HCT116 (cell line): ENCODE measurements at regions not wholly inside any gene's neighbourhood (a gene's known extent, or its start where the extent isn't known, plus 50 kb on each side); places are given as distances from the start of the nearest gene placed in this dataset.

ENCODE experiments used
- ATAC-seq: fragments of 200-7000 bp; cut with Tn5 transposase; 2 replicates; pipeline ENCODE4 v1.9.1; 2020; ENCODE audit warnings: mild to moderate bottlenecking, moderate library complexity
- BruUV-seq: library from RNA; stranded (reverse); fragments of 400-500 nt; replicated peaks from 2 replicates; lab custom pipeline; 2021; lab: Mats Ljungman, UMichigan
- CTCF ChIA-PET: fragments of 300-600 bp; sonication (Branson Sonifier 250); formaldehyde crosslinking; loops from one replicate; lab custom pipeline; 2021; ENCODE audit warnings: antibody characterized with exemption; lab: Charles Lee
- POLR2A ChIA-PET: fragments of 300-600, 350-600 bp; sonication (Branson Sonifier 250); formaldehyde crosslinking; loops from one replicate; lab custom pipeline; 2021; ENCODE audit warnings: antibody characterized with exemption; lab: Charles Lee
- RAD21 ChIA-PET, 2 experiments: fragments of 300-600 bp; sonication (Branson Sonifier 250); formaldehyde crosslinking; loops; one replicate each; lab custom pipeline; 2023; ENCODE audit warnings: low total read pairs in 2 of 2; ENCODE audit not compliant: uncharacterized antibody in 2 of 2, unreplicated experiment in 2 of 2, low non-redundant PET in 1 of 2; lab: Charles Lee
- DNase-seq: peaks from one replicate; pipeline ENCODE4 v3.0.0-alpha.2; 2010; ENCODE audit warnings: low read depth, low spot score
- H2AFZ ChIP-seq: fragments of 200-600 bp; shearing (Covaris generic), sonication (generic); 2 replicates; pipeline ENCODE4 v1.6.1; 2017; ENCODE audit warnings: low read depth, mixed run types, mixed read lengths, antibody characterized with exemption, low read length; ENCODE audit not compliant: poor library complexity, severe bottlenecking
- H3K27ac ChIP-seq: 2 replicates; pipeline ENCODE4 v1.5.1; 2012; ENCODE audit warnings: low read depth, low read length
- H3K27me3 ChIP-seq: fragments of 200-600 bp; sonication (generic); 2 replicates; pipeline ENCODE4 v1.6.1; 2016; ENCODE audit warnings: mixed run types, low read length, mixed read lengths; ENCODE audit not compliant: insufficient read depth
- H3K36me3 ChIP-seq, 2 experiments: fragments of 200-500 bp in 1 of 2; fragments of 200-600 bp in 1 of 2; sonication (Bioruptor generic) in 1 of 2; sonication (generic) in 1 of 2; 2 replicates each; pipeline versions ENCODE4 v1.5.1 to v1.6.1; 2014 to 2016; ENCODE audit warnings: low read length in 2 of 2, inconsistent platforms in 1 of 2, mixed read lengths in 1 of 2, mixed run types in 1 of 2; ENCODE audit not compliant: insufficient read depth in 2 of 2, control insufficient read depth in 1 of 2
- H3K4me1 ChIP-seq, 2 experiments: fragments of 200-600 bp in 1 of 2; sonication (generic) in 1 of 2; 2 replicates each; pipeline versions ENCODE4 v1.5.1 to v1.6.1; 2012 to 2017; ENCODE audit warnings: low read length in 2 of 2, inconsistent platforms in 1 of 2, mild to moderate bottlenecking in 1 of 2, mixed read lengths in 1 of 2, mixed run types in 1 of 2, moderate library complexity in 1 of 2; ENCODE audit not compliant: insufficient read depth in 2 of 2, control insufficient read depth in 1 of 2
- H3K4me2 ChIP-seq: fragments of 200-600 bp; sonication (generic); 2 replicates; pipeline ENCODE4 v1.6.1; 2017; ENCODE audit warnings: mixed run types, low read length, mixed read lengths
- H3K4me3 ChIP-seq, 2 experiments: fragments of 200-600 bp in 1 of 2; sonication (generic) in 1 of 2; replicated peaks in 1 of 2; 2 replicates each; pipeline ENCODE4 v1.5.1; 2011 to 2016; ENCODE audit warnings: low read length in 2 of 2, control low read depth in 1 of 2, low read depth in 1 of 2, mild to moderate bottlenecking in 1 of 2, mixed read lengths in 1 of 2, mixed run types in 1 of 2
- H3K79me2 ChIP-seq: fragments of 200-600 bp; sonication (generic); 2 replicates; pipeline ENCODE4 v1.6.1; 2017; ENCODE audit warnings: mild to moderate bottlenecking, mixed run types, low read length, moderate library complexity, mixed read lengths; ENCODE audit not compliant: insufficient read depth
- H3K9ac ChIP-seq: fragments of 200-600 bp; sonication (generic); 2 replicates; pipeline ENCODE4 v1.6.1; 2016; ENCODE audit warnings: low read length, mixed read lengths
- H3K9me2 ChIP-seq: fragments of 200-600 bp; sonication (generic), shearing (Covaris generic); 2 replicates; pipeline ENCODE4 v1.6.1; 2017; ENCODE audit warnings: mixed run types, mild to moderate bottlenecking, moderate library complexity; ENCODE audit not compliant: insufficient read depth
- H3K9me3 ChIP-seq, 2 experiments: fragments of 200-500 bp in 1 of 2; fragments of 200-600 bp in 1 of 2; sonication (Bioruptor generic) in 1 of 2; sonication (generic) in 1 of 2; 2 replicates each; pipeline ENCODE4 v1.6.1; 2014 to 2017; ENCODE audit warnings: low read length in 2 of 2, mixed read lengths in 2 of 2, inconsistent platforms in 1 of 2, low read depth in 1 of 2, mild to moderate bottlenecking in 1 of 2, mixed run types in 1 of 2, moderate library complexity in 1 of 2; ENCODE audit not compliant: control insufficient read depth in 1 of 2, insufficient read depth in 1 of 2
- H4K20me1 ChIP-seq: fragments of 200-600 bp; sonication (generic), shearing (Covaris generic); 2 replicates; pipeline ENCODE4 v1.6.1; 2017; ENCODE audit warnings: mixed run types, mild to moderate bottlenecking, moderate library complexity; ENCODE audit not compliant: insufficient read depth
- CBX3 ChIP-seq: IDR thresholded peaks from 2 replicates; pipeline ENCODE4 v1.6.1; 2012; ENCODE audit warnings: low read depth
- CEBPB ChIP-seq: IDR thresholded peaks from 2 replicates; pipeline ENCODE4 v1.6.1; 2012; ENCODE audit warnings: low read depth
- POLR2A ChIP-seq: IDR thresholded peaks from 2 replicates; pipeline ENCODE4 v1.7.0; 2011; ENCODE audit warnings: borderline replicate concordance; ENCODE audit not compliant: insufficient read depth, insufficient read length; ENCODE audit errors: extremely low read depth
- RAD21 ChIP-seq: IDR thresholded peaks from 2 replicates; pipeline ENCODE4 v1.6.1; 2012; ENCODE audit warnings: low read depth, mild to moderate bottlenecking
- SIN3A ChIP-seq: IDR thresholded peaks from 2 replicates; pipeline ENCODE4 v1.6.1; 2012; ENCODE audit warnings: low read depth
- SP1 ChIP-seq: IDR thresholded peaks from 2 replicates; pipeline ENCODE4 v1.6.1; 2012; ENCODE audit warnings: low read depth
- SRF ChIP-seq: IDR thresholded peaks from 2 replicates; pipeline ENCODE4 v1.6.1; 2012; ENCODE audit warnings: low read depth
- TCF7L2 ChIP-seq: IDR thresholded peaks from 2 replicates; pipeline ENCODE4 v1.7.0; 2011; ENCODE audit warnings: borderline replicate concordance, inconsistent platforms; ENCODE audit not compliant: insufficient read depth, insufficient read length; ENCODE audit errors: extremely low read depth
- YY1 ChIP-seq: IDR thresholded peaks from 2 replicates; pipeline ENCODE4 v1.6.1; 2011; ENCODE audit warnings: low read length, low read depth, moderate library complexity, mild to moderate bottlenecking; ENCODE audit not compliant: insufficient replicate concordance; ENCODE audit errors: extremely low read depth
- ZNF274 ChIP-seq: fragments of 200-500 bp; sonication (Bioruptor generic); IDR thresholded peaks from 2 replicates; pipeline ENCODE4 v1.6.1; 2014; ENCODE audit warnings: mild to moderate bottlenecking, low read depth, low read length, inconsistent platforms
- intact Hi-C: fragments of 100-400 bp; cut with micrococcal nuclease; formaldehyde crosslinking; loops from 2 replicates; pipeline ENCODE4 v1.10.0; 2022
- TF ChIP-seq, protein P1 (sequence below): IDR thresholded peaks from 2 replicates; pipeline ENCODE4 v1.6.1; 2012; ENCODE audit warnings: low read depth
- TF ChIP-seq, protein P2 (sequence below): IDR thresholded peaks from 2 replicates; pipeline ENCODE4 v1.6.1; 2012
- TF ChIP-seq, protein P3 (sequence below): IDR thresholded peaks from 2 replicates; pipeline ENCODE4 v1.6.1; 2012

DNA sequence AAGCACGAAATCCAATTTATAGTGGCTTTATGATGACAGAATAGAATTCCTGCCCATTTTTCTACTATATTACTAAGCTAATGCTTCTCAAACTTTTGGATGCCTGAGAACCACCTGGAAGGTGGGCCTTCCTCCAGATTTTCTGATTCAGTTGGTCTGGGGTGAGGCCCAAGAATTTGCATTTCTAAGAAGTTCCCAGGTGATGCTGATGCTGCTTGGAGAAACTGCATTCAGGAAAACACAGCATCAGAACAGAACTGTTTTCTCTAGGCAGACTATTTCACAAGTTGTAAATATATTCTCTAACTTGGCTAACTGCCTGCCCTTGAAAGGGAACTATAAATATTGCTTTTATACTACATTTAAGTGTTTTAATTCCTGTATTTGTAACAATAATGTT is 644.9 kb upstream of the DPPA4 start:
- no peak for ATAC-seq
- Histone ChIP-seq H3K4me1 (0 out of 4 replicates have a peak, but pooled peaks cover 0 to 2% of the 10 kb centered on the region in 2 experiments), H3K9me2 (no peaks in the 10 kb centered on the region), H2AFZ (no peak overlapping the region), H3K4me2 (no peak overlapping the region), H3K27me3 (no peaks in the 10 kb centered on the region), H4K20me1 (no peaks in the 10 kb centered on the region), H3K79me2 (no peaks in the 10 kb centered on the region), H3K9ac (no peak overlapping the region), H3K9me3 (no peaks in the 10 kb centered on the region), H3K27ac (no peak overlapping the region), H3K4me3 (no peak overlapping the region), H3K36me3 (no peaks in the 10 kb centered on the region)
- ChIA-PET CTCF (no interaction called here), RAD21 (no interaction called here), POLR2A (interaction anchor here (0.7 kb wide), 1 partner anchor 226 kb away, joined by 3 read pairs; no protein-coding TSS in a partner anchor)
- no peak for DNase-seq
- intact Hi-C loops = no loop called here
- no TSS peak for BruUV-seq
- TF ChIP-seq RAD21 (no peak), POLR2A (no peak), SRF (no peak), CEBPB (no peak), TCF7L2 (no peak), YY1 (no peak), ZNF274 (no peak), CBX3 (no peak), SP1 (no peak), SIN3A (no peak)
- TF ChIP-seq, protein P1, sequence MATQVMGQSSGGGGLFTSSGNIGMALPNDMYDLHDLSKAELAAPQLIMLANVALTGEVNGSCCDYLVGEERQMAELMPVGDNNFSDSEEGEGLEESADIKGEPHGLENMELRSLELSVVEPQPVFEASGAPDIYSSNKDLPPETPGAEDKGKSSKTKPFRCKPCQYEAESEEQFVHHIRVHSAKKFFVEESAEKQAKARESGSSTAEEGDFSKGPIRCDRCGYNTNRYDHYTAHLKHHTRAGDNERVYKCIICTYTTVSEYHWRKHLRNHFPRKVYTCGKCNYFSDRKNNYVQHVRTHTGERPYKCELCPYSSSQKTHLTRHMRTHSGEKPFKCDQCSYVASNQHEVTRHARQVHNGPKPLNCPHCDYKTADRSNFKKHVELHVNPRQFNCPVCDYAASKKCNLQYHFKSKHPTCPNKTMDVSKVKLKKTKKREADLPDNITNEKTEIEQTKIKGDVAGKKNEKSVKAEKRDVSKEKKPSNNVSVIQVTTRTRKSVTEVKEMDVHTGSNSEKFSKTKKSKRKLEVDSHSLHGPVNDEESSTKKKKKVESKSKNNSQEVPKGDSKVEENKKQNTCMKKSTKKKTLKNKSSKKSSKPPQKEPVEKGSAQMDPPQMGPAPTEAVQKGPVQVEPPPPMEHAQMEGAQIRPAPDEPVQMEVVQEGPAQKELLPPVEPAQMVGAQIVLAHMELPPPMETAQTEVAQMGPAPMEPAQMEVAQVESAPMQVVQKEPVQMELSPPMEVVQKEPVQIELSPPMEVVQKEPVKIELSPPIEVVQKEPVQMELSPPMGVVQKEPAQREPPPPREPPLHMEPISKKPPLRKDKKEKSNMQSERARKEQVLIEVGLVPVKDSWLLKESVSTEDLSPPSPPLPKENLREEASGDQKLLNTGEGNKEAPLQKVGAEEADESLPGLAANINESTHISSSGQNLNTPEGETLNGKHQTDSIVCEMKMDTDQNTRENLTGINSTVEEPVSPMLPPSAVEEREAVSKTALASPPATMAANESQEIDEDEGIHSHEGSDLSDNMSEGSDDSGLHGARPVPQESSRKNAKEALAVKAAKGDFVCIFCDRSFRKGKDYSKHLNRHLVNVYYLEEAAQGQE = no peak
- TF ChIP-seq, protein P2, sequence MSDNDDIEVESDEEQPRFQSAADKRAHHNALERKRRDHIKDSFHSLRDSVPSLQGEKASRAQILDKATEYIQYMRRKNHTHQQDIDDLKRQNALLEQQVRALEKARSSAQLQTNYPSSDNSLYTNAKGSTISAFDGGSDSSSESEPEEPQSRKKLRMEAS = no peak
- TF ChIP-seq, protein P3, sequence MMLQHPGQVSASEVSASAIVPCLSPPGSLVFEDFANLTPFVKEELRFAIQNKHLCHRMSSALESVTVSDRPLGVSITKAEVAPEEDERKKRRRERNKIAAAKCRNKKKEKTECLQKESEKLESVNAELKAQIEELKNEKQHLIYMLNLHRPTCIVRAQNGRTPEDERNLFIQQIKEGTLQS = no peak
